Activated CD4-positive, alpha-beta T cell treated with anti-CD3 and anti-CD28 coated beads for 36 hours (primary cell): ENCODE measurements at regions not wholly inside any gene's neighbourhood (a gene's known extent, or its start where the extent isn't known, plus 50 kb on each side); places are given as distances from the start of the nearest gene placed in this dataset.

Experiments used
- ATAC-seq: fragments of 200-7000 bp; cut with Tn5 transposase; one replicate; pipeline ENCODE4 v1.10.0; 2021; ENCODE audit warnings: mild to moderate bottlenecking, moderate library complexity
- CTCF ChIA-PET: fragments of 350-600 bp; sonication (Branson Sonifier 250); formaldehyde crosslinking; loops from one replicate; lab custom pipeline; 2021; ENCODE audit warnings: antibody characterized with exemption; lab: Charles Lee
- POLR2A ChIA-PET: fragments of 350-600 bp; sonication (Branson Sonifier 250); formaldehyde crosslinking; loops from one replicate; lab custom pipeline; 2021; ENCODE audit warnings: antibody characterized with exemption, inconsistent platforms; lab: Charles Lee
- DNase-seq: peaks from one replicate; pipeline ENCODE4 v3.0.0-alpha.2; 2020
- H3K27ac Mint-ChIP-seq: one replicate; pipeline ENCODE4 v1.8.0; 2021; ENCODE audit warnings: mixed read lengths
- H3K27me3 Mint-ChIP-seq: one replicate; pipeline ENCODE4 v1.8.0; 2021; ENCODE audit warnings: mixed read lengths
- H3K36me3 Mint-ChIP-seq: one replicate; pipeline ENCODE4 v1.8.0; 2021; ENCODE audit warnings: low read depth, mixed read lengths
- H3K4me1 Mint-ChIP-seq: one replicate; pipeline ENCODE4 v1.8.0; 2021; ENCODE audit warnings: mixed read lengths
- H3K4me3 Mint-ChIP-seq: one replicate; pipeline ENCODE4 v1.8.0; 2021; ENCODE audit warnings: mild to moderate bottlenecking, moderate library complexity, mixed read lengths
- H3K9me3 Mint-ChIP-seq: one replicate; pipeline ENCODE4 v1.8.0; 2021; ENCODE audit warnings: low read depth, mixed read lengths
- intact Hi-C, 2 experiments: fragments of 100-400 bp; cut with DNase I in 1 of 2; cut with micrococcal nuclease in 1 of 2; formaldehyde crosslinking; loops; one replicate each; pipeline versions ENCODE4 v1.14.2 to v1.15.1; 2022 to 2024; cut with DNase I, micrococcal nuclease

- Mint-ChIP-seq H3K27me3 (peaks cover 2% of the 10 kb centered on the region), H3K4me3 (no peak overlapping the region), H3K9me3 (peaks cover 4% of the 10 kb centered on the region), H3K27ac (no peak overlapping the region), H3K4me1 (peaks cover 29% of the 10 kb centered on the region), H3K36me3 (peaks cover 1% of the 10 kb centered on the region)
- ATAC-seq = no peak
- POLR2A ChIA-PET = no interaction called here
- DNase-seq = no peak
- intact Hi-C loops = loop anchor here in 1 of 2 experiments (5.0 to 10.0 kb wide), 2 partner anchors 447 to 510 kb away; no protein-coding TSS in a partner anchor
- CTCF ChIA-PET = interaction anchor here (0.8 to 1.5 kb wide), 2 partner anchors 8 to 15 kb away, joined by 3 to 4 read pairs; no protein-coding TSS in a partner anchor
Measured at GRCh38 chr21:32934829-32935228, 90.9 kb upstream of the OLIG2 start.

GRCh38 chr21:32940079-32941014 lies 85.4 kb upstream of the OLIG2 start:
- ATAC-seq = peak; percentile 74
- no peak overlapping the region for H3K4me3 Mint-ChIP-seq
- H3K4me1 Mint-ChIP-seq = peaks cover 4% of the 10 kb centered on the region
- DNase-seq = peak; percentile 56
- CTCF ChIA-PET = interaction anchor here (0.5 to 3.2 kb wide), 48 partner anchors 9 to 1632 kb away, joined by 3 to 22 read pairs (median 4); no protein-coding TSS in a partner anchor
- H3K27ac Mint-ChIP-seq = no peak overlapping the region
- H3K36me3 Mint-ChIP-seq = no peaks in the 10 kb centered on the region
- POLR2A ChIA-PET = no interaction called here
- no peaks in the 10 kb centered on the region for H3K27me3 Mint-ChIP-seq
- no peaks in the 10 kb centered on the region for H3K9me3 Mint-ChIP-seq
- intact Hi-C loops = loop anchor here (1.0 to 5.0 kb wide), 4 partner anchors 187 to 257 kb away; no protein-coding TSS in a partner anchor

- intact Hi-C loops = loop anchor here in 1 of 2 experiments (5.0 kb wide), 1 partner anchor 186 kb away; no protein-coding TSS in a partner anchor
- POLR2A ChIA-PET = no interaction called here
Measured at GRCh38 chr21:32941263-32941662, 84.5 kb upstream of the OLIG2 start.

GRCh38 chr21:32946654-32947053 lies 79.1 kb upstream of the OLIG2 start:
- Mint-ChIP-seq H3K9me3 (no peaks in the 10 kb centered on the region), H3K27ac (no peak overlapping the region), H3K27me3 (no peaks in the 10 kb centered on the region), H3K4me3 (no peak overlapping the region), H3K4me1 (peaks cover 2% of the 10 kb centered on the region), H3K36me3 (no peaks in the 10 kb centered on the region)
- ChIA-PET POLR2A (no interaction called here), CTCF (interaction anchor here (0.8 kb wide), 1 partner anchor 477 kb away, joined by 4 read pairs; no protein-coding TSS in a partner anchor)
- intact Hi-C loops = no loop called here
- ATAC-seq = peak; percentile 64
- DNase-seq = peak; percentile 28

More at GRCh38 chr21:32941263-32941662, 84.5 kb upstream of the OLIG2 start:
- CTCF ChIA-PET = interaction anchor here (0.8 to 3.2 kb wide), 17 partner anchors 8 to 390 kb away, joined by 3 to 22 read pairs (median 6); no protein-coding TSS in a partner anchor
- Mint-ChIP-seq H3K36me3 (no peaks in the 10 kb centered on the region), H3K27ac (no peak overlapping the region), H3K9me3 (no peaks in the 10 kb centered on the region), H3K4me3 (no peak overlapping the region), H3K27me3 (no peaks in the 10 kb centered on the region), H3K4me1 (peaks cover 4% of the 10 kb centered on the region)
- no peak for ATAC-seq
- DNase-seq = no peak

GRCh38 chr21:32947736-32948135 lies 78.0 kb upstream of the OLIG2 start:
- Mint-ChIP-seq H3K36me3 (no peaks in the 10 kb centered on the region), H3K27me3 (peaks cover 5% of the 10 kb centered on the region), H3K9me3 (no peaks in the 10 kb centered on the region), H3K27ac (no peak overlapping the region), H3K4me1 (peaks cover 2% of the 10 kb centered on the region), H3K4me3 (no peak overlapping the region)
- ATAC-seq = no peak
- ChIA-PET CTCF (interaction anchor here (0.8 kb wide), 1 partner anchor 478 kb away, joined by 4 read pairs; no protein-coding TSS in a partner anchor), POLR2A (no interaction called here)
- DNase-seq = no peak
- intact Hi-C loops = no loop called here

DNA sequence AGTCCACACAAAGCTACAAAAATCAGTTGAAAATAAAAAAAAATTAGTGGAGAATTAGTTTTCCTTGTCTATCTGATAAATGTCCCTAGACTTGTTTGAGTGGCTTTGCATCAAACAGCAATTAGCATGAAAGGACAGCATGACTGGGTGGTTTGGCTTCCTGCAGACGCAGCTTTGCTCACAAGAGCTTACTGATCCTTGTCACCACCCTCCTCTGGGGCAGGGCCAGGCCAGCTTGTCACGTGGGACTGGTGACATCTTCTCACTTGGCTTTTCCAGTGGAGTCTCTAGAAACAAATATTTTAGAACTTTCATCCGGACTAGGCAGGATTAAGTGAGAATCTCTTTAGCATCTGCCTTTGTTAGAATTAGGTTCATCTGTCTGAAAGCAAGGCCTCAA lies 76.0 kb upstream of the OLIG2 start:
- intact Hi-C loops = no loop called here
- H3K27ac Mint-ChIP-seq = no peak overlapping the region
- H3K4me1 Mint-ChIP-seq = peaks cover 2% of the 10 kb centered on the region
- H3K36me3 Mint-ChIP-seq = no peaks in the 10 kb centered on the region
- H3K27me3 Mint-ChIP-seq = peaks cover 15% of the 10 kb centered on the region
- no peaks in the 10 kb centered on the region for H3K9me3 Mint-ChIP-seq
- POLR2A ChIA-PET = no interaction called here
- no peak for ATAC-seq
- no peak overlapping the region for H3K4me3 Mint-ChIP-seq
- CTCF ChIA-PET = interaction anchor here (1.0 to 2.1 kb wide), 3 partner anchors 9 to 72 kb away, joined by 3 to 17 read pairs (median 7); no protein-coding TSS in a partner anchor
- DNase-seq = no peak

DNA sequence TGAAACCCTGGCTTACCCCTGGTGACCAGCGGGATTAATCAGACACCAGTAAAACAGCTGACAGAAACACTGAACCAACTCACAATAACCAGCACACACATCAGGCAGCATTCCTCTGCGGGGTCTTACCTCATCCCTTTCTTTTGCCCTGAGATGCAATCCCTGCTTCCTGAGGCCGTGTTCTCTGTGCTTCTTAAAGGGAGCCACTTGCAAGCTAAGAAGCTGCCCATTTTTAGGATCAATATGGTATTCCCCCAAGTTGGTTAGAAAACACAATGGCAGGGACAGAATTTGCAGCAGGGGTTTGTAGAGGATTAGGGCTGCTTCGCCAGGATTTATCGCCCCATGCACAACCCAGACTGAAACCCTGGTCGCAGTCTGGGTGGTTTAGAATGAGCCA lies 74.7 kb upstream of the OLIG2 start:
- no peaks in the 10 kb centered on the region for H3K9me3 Mint-ChIP-seq
- peaks cover 2% of the 10 kb centered on the region for H3K4me1 Mint-ChIP-seq
- H3K27ac Mint-ChIP-seq = no peak overlapping the region
- H3K36me3 Mint-ChIP-seq = no peaks in the 10 kb centered on the region
- H3K27me3 Mint-ChIP-seq = peaks cover 24% of the 10 kb centered on the region
- POLR2A ChIA-PET = no interaction called here
- intact Hi-C loops = no loop called here
- no peak for ATAC-seq
- CTCF ChIA-PET = interaction anchor here (0.7 to 0.9 kb wide), 2 partner anchors 10 to 12 kb away, joined by 3 read pairs; no protein-coding TSS in a partner anchor
- no peak for DNase-seq
- no peak overlapping the region for H3K4me3 Mint-ChIP-seq

- H3K36me3 Mint-ChIP-seq = no peaks in the 10 kb centered on the region
- intact Hi-C loops = no loop called here
- H3K9me3 Mint-ChIP-seq = no peaks in the 10 kb centered on the region
- H3K4me3 Mint-ChIP-seq = no peak overlapping the region
- H3K27ac Mint-ChIP-seq = no peak overlapping the region
- ChIA-PET CTCF (interaction anchor here (0.7 kb wide), 1 partner anchor 22 kb away, joined by 3 read pairs; no protein-coding TSS in a partner anchor), POLR2A (no interaction called here)
- H3K4me1 Mint-ChIP-seq = no peaks in the 10 kb centered on the region
- ATAC-seq (no peak), DNase-seq (no peak)
- H3K27me3 Mint-ChIP-seq = peaks cover 35% of the 10 kb centered on the region
Measured at GRCh38 chr21:32954353-32954752, 71.4 kb upstream of the OLIG2 start.

- ATAC-seq (no peak), DNase-seq (no peak)
- no peaks in the 10 kb centered on the region for H3K9me3 Mint-ChIP-seq
- H3K27ac Mint-ChIP-seq = no peak overlapping the region
- H3K4me1 Mint-ChIP-seq = no peaks in the 10 kb centered on the region
- intact Hi-C loops = no loop called here
- peaks cover 42% of the 10 kb centered on the region for H3K27me3 Mint-ChIP-seq
- H3K36me3 Mint-ChIP-seq = no peaks in the 10 kb centered on the region
- no peak overlapping the region for H3K4me3 Mint-ChIP-seq
- ChIA-PET CTCF (interaction anchor here (0.6 to 1.3 kb wide), 2 partner anchors 15 to 1184 kb away, joined by 4 to 6 read pairs; no protein-coding TSS in a partner anchor), POLR2A (no interaction called here)
Measured at GRCh38 chr21:32955311-32956060, 70.2 kb upstream of the OLIG2 start.

GRCh38 chr21:32956061-32956656 lies 69.6 kb upstream of the OLIG2 start:
- CTCF ChIA-PET = interaction anchor here (0.6 to 1.3 kb wide), 2 partner anchors 16 to 1185 kb away, joined by 4 to 6 read pairs; no protein-coding TSS in a partner anchor
- H3K36me3 Mint-ChIP-seq = no peaks in the 10 kb centered on the region
- H3K4me3 Mint-ChIP-seq = no peak overlapping the region
- H3K27me3 Mint-ChIP-seq = peaks cover 45% of the 10 kb centered on the region
- ATAC-seq = no peak
- H3K27ac Mint-ChIP-seq = no peak overlapping the region
- intact Hi-C loops = no loop called here
- DNase-seq = no peak
- POLR2A ChIA-PET = no interaction called here
- H3K4me1 Mint-ChIP-seq = no peaks in the 10 kb centered on the region
- no peaks in the 10 kb centered on the region for H3K9me3 Mint-ChIP-seq
